GM19372 (cell line): ENCODE measurements at regions not wholly inside any gene's neighbourhood (a gene's known extent, or its start where the extent isn't known, plus 50 kb on each side); places are given as distances from the start of the nearest gene placed in this dataset.
"Not testable (repeated sequence)": the region's sequence is repeated elsewhere in the genome, so short reads cannot be mapped to it uniquely, and the experiment has no call there.

Source experiments
- ATAC-seq: cut with Tn5 transposase; IDR thresholded peaks from one replicate; pipeline ENCODE4 v1.9.1; 2021; ENCODE audit warnings: mild to moderate bottlenecking, low read depth, moderate library complexity; ENCODE audit not compliant: unreplicated experiment

GRCh38 chr16:60091529-60091928, 1357.4 kb upstream of the GOT2 start:
- no peak for ATAC-seq

GRCh38 chr16:60091071-60091470, 1357.0 kb upstream of the GOT2 start:
- no peak for ATAC-seq

DNA sequence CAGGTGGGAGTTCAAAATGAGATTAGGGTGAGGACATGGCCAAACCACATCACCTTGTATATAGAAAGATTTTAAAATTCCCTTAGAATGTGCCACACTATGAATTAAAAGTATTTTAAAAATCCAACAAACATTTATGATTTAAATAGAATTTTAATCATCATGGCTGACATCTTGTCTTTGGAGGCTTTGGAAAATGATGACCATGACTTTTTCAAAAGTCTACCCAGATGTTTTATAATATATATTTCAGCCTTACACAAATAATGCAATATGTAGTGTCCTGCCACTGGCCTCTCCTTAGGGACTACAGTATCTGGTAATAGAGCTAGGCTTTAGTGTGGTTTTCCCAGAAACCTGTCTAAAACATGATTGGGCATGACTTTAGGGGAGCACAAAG, 1353.4 kb upstream of the GOT2 start:
- no peak for ATAC-seq

- ATAC-seq, result not testable (repeated sequence)
These were observed 1344.7 kb upstream of the GOT2 start for GRCh38 chr16:60078819-60079218.

GRCh38 chr16:60077861-60078260, 1343.7 kb upstream of the GOT2 start:
- no peak for ATAC-seq

DNA sequence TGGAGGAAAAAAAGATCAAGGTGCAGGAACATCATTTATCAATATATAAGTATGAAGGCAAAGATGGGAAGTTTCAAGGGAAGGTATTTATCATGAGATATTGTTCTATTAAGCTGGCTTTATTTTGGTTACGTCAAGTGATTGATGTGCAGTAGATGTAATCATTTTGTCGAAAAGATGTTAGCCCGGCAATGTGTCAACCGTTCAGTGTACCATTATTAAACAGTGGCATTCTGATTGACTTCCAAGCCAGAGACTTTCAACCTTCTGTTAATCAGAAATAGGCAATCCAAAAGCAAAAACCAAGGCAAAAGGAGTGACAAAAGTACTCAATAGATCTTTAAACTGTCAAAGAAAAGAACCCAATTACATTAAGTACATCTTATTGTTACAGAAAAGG, 1340.3 kb upstream of the GOT2 start:
- ATAC-seq, result no peak

DNA sequence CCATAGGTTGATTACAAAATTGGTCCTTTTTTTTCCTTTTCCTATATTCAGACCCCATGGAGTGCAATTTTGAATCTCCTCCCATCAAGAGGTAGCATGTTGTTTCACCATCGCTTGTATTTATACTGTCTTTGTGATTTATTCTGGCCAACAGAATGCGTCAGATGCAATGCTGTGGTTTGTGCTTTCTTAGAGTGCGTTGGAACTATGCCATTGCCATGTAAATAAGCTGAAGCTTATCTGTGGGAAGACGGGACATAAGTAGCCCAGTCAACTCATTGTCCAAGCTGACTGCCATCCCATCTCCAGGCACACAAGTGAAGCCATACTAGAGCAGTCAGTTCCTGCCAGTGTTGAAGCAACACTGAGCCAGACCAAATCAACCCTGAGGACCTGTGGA, 1339.3 kb upstream of the GOT2 start:
- no peak for ATAC-seq

GRCh38 chr16:60064026-60064425, 1329.9 kb upstream of the GOT2 start:
- no peak for ATAC-seq

DNA sequence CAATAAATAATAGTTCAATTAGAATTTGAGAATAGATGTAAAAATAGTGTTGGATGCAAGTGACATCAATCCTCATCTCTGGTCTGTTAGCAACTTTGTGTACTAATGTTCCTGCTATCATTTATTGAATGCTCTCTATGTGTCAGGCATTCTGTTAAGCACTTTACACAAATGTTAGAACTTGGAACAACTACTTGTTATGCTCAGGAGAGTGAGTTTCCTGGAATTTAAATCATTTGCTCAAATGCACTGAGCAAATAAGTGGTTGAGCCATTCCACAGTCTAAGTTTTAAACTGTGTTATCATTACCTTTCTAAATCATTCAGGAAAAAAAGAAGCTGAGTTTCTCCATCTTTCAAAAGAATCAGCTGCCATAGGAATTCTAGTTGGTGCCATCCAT, 1327.3 kb upstream of the GOT2 start:
- ATAC-seq, result no peak

GRCh38 chr16:60060731-60061130, 1326.6 kb upstream of the GOT2 start:
- no peak for ATAC-seq

- no peak for ATAC-seq
These were observed 1325.0 kb upstream of the GOT2 start for GRCh38 chr16:60059141-60059540.

DNA sequence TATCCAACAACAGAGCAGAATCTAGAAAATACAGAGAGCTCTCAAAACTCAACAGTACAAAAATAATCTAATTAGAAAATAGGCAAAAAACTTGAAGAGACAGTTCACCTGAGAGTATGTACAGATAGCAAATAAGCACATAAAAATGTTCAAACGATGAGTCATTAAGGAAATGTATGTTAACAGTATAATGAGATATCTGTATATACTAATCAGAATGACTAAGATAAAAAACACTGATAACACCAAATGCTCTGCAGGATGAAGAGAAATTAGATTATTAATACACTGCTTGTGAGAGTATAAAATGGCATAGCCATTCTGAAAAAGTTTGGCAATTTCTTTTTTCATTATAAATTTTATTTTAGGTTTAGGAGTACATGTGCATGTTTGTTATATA, 1307.6 kb upstream of the GOT2 start:
- ATAC-seq, result no peak

- ATAC-seq, result no peak
These were observed 1297.6 kb upstream of the GOT2 start for GRCh38 chr16:60031740-60032139.

GRCh38 chr16:60027351-60027750, 1293.2 kb upstream of the GOT2 start:
- ATAC-seq, result no peak

GRCh38 chr16:60013076-60013475, 1279.0 kb upstream of the GOT2 start:
- ATAC-seq, result no peak

DNA sequence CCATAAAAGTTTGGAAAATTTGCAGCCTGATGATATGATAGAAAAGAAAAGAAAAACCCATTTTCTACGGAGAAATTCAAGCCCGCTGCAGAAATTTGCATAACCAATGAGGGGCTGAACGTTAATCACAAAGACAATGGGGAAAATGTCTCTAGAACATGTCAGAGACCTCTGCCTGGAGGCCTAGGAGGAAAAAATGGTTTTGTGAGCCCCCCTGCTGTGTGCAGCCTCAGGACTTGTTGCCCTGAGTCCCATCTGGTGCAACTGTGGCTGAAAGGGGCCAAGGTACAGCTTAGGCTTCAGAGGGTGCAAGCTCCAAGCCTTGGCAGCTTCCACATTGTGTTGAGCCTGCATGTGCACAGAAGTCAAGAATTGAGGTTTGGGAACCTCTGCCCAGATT, 1267.4 kb upstream of the GOT2 start:
- ATAC-seq, result no peak

DNA sequence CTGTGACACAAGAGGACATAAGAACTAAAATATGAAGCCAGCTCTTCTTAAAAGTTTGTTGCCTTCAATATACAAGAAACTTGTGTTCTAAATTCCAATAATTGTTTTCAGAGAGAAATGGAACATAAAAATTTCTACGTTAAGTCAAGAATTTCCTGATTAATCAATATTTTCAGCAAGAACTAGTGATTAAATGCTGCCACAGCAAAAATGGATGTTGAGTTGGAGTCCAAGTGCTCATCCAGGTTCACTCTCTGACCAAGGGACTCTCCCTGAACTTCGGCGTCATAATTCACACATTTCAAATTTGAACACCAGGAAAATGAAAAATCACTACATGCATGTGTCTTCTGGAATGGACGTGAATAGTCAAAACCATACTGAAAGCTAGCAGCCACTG, 1263.6 kb upstream of the GOT2 start:
- no peak for ATAC-seq

GRCh38 chr16:59993101-59993500, 1259.0 kb upstream of the GOT2 start:
- no peak for ATAC-seq

- no peak for ATAC-seq
These were observed 1257.1 kb upstream of the GOT2 start for GRCh38 chr16:59991171-59991570.

DNA sequence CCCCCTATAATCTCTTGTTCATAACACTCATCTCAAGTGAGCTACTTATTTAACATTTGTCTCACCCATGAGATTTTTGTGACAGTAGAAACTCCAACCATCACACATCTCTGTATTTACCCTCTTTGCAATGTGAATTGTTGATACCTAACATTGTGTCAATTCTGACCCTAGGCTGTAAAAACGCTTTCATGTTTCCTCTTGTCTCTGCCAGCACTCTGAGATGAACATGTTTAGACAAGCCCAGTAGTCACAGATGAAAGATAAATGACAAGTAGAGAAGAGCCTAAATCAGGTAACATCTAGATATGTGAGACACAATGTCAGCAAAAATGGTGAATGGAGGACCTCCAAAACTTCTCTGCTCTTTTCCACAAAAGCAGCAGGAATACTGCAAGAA, 1254.5 kb upstream of the GOT2 start:
- ATAC-seq, result no peak

DNA sequence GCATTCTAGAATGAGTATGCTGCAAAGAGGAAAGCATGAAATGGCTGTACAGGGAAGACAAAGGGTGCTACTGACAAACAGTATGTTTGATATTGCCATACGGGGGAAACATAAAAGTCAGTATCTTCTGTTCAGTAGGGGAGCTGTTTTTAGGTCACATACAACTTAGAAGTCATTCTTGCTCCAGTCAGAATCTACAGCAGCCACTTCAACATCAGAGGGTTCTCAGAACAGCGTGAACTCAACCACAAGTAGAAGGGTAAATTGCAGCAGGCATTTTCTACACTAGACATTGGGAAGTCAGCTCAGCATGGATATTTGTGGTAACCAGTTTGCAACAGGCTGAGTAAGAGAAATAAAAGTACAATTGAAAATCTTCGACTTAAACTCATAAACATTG, 1241.8 kb upstream of the GOT2 start:
- ATAC-seq, result no peak

DNA sequence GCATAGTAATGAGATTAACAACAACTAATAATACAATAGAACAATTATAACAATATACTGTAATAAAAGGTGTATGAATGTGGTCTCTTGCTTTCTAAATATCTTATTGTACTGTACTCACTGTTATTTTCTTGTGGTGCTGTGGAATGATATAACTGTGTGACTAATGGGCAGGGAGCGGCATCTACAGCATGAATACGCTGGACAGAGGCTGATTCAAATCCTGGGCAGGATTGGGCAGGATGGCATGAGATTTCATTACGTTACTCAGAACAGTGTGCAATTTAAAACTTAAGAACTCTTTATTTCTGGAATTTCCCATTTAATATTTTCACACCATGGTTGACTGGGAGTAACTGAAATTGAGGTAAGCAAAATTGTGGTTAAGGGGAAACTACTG, 1239.8 kb upstream of the GOT2 start:
- no peak for ATAC-seq

DNA sequence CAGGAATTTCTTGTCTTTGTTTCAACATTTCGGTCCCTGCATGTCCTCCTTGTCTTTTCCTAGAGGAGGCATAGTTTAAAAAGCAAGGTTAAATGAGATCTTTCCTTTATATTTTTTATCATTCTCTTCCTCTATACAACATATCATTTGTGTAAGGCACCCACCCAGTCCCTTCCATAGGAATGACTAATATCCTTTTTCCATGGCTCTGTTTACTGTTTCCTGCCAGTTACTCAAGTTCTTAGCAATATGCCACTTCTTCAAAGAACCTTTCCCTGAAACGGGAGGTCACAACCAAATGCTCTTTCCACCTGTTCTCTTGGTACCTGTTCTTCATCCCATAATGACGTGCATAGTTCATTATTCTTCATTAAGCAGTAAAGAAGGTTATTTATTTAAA, 1237.1 kb upstream of the GOT2 start:
- ATAC-seq, result no peak
